DND-41 (cell line): ENCODE measurements at regions not wholly inside any gene's neighbourhood (a gene's known extent, or its start where the extent isn't known, plus 50 kb on each side); places are given as distances from the start of the nearest gene placed in this dataset.

Experiments used
- ATAC-seq: fragments of 200-7000 bp; cut with Tn5 transposase; 3 replicates; pipeline ENCODE4 v1.9.1; 2021; ENCODE audit warnings: low read depth; ENCODE audit not compliant: insufficient read depth
- DNase-seq: peaks from one replicate; pipeline ENCODE4 v3.0.0-alpha.2; 2020
- H2AFZ ChIP-seq: 2 replicates; pipeline ENCODE4 v1.6.0; 2012; ENCODE audit warnings: low read depth, low read length
- H3K27ac ChIP-seq: 2 replicates; pipeline ENCODE4 v1.5.1; 2012; ENCODE audit warnings: low read length, inconsistent platforms
- H3K27me3 ChIP-seq: fragments of 200-600 bp; sonication (generic); 2 replicates; pipeline ENCODE4 v1.6.0; 2012; ENCODE audit warnings: low read length, mild to moderate bottlenecking, inconsistent platforms; ENCODE audit not compliant: insufficient read depth, poor library complexity
- H3K36me3 ChIP-seq: 2 replicates; pipeline ENCODE4 v1.5.1; 2012; ENCODE audit warnings: low read length, inconsistent platforms; ENCODE audit not compliant: insufficient read depth
- H3K4me1 ChIP-seq: 2 replicates; pipeline ENCODE4 v1.5.1; 2012; ENCODE audit warnings: mild to moderate bottlenecking, low read length; ENCODE audit not compliant: insufficient read depth
- H3K4me2 ChIP-seq: 2 replicates; pipeline ENCODE4 v1.6.0; 2012; ENCODE audit warnings: mild to moderate bottlenecking, moderate library complexity, low read length, inconsistent platforms; ENCODE audit not compliant: insufficient read depth
- H3K4me3 ChIP-seq, 2 experiments: fragments of 200-600 bp in 1 of 2; shearing (Covaris generic) in 1 of 2; 2 replicates each; pipeline ENCODE4 v1.5.1; 2012 to 2016; ENCODE audit warnings: inconsistent platforms in 2 of 2, low read length in 2 of 2, mild to moderate bottlenecking in 2 of 2, low read depth in 1 of 2, moderate library complexity in 1 of 2
- H3K79me2 ChIP-seq: 2 replicates; pipeline ENCODE4 v1.6.0; 2012; ENCODE audit warnings: low read length, inconsistent platforms; ENCODE audit not compliant: insufficient read depth
- H3K9ac ChIP-seq: 2 replicates; pipeline ENCODE4 v1.6.0; 2012; ENCODE audit warnings: low read depth, mild to moderate bottlenecking, inconsistent platforms, low read length, moderate library complexity
- H3K9me3 ChIP-seq: 2 replicates; pipeline ENCODE4 v1.5.1; 2012; ENCODE audit warnings: low read length, moderate library complexity, mild to moderate bottlenecking, inconsistent platforms; ENCODE audit not compliant: insufficient read depth, severe bottlenecking
- H4K20me1 ChIP-seq: 2 replicates; pipeline ENCODE4 v1.6.0; 2012; ENCODE audit warnings: low read length; ENCODE audit not compliant: insufficient read depth
- CTCF ChIP-seq: IDR thresholded peaks from 2 replicates; pipeline ENCODE4 v1.5.1; 2012; ENCODE audit warnings: borderline replicate concordance, low read length, moderate library complexity, mild to moderate bottlenecking; ENCODE audit not compliant: poor library complexity, severe bottlenecking; ENCODE audit errors: extremely low read depth
- EZH2 ChIP-seq: IDR thresholded peaks from 3 replicates; pipeline ENCODE4 v1.6.1; 2012; ENCODE audit warnings: borderline replicate concordance, low read depth, mild to moderate bottlenecking, moderate library complexity, low read length, inconsistent platforms; ENCODE audit not compliant: severe bottlenecking

DNA sequence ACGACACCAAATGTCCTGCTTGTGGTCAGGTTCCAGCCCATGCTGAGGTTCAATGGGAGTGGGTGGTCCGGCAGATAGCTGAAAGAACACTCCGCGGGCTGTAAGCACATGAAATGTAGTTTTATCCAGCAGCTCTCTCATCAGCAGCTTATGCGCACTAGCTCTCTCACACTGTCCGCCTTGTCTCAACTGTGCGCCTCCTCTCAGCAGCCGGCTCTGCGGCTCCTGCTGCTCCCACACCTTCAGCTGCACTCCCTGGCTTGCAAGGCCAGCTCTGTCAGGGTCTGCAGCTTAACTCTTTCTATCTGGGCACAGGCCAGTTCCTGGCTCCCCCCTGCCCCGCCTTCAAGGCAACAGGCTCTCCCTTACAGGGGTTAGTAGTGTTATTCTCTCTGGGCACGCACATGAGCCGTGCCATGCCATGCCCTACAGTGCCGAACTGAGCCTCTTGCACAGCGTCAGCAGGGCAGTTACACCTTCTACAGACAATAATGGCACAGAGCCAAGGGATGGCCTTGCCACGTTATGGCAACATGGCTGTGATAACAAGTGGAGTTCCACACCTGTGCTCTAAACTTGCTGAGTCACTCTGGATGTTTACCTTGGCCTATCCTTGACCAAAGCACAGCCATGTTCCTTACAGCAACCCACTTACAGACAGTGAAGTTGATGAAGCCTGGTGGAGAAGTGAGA is 84.0 kb upstream of the LRFN2 start:
- Histone ChIP-seq H3K79me2 (no peaks in the 10 kb centered on the region), H3K27me3 (peaks cover 2% of the 10 kb centered on the region), H4K20me1 (no peaks in the 10 kb centered on the region), H3K9ac (no peak overlapping the region), H2AFZ (no peak overlapping the region), H3K9me3 (no peaks in the 10 kb centered on the region), H3K4me1 (no peaks in the 10 kb centered on the region), H3K36me3 (no peaks in the 10 kb centered on the region), H3K4me2 (no peak overlapping the region), H3K27ac (no peak overlapping the region), H3K4me3 (no peak overlapping the region)
- no peak for TF ChIP-seq CTCF
- no peak for TF ChIP-seq EZH2
- DNase-seq: no peak
- no peak for ATAC-seq

GRCh38 chr6:40669343-40669742 is 82.2 kb upstream of the LRFN2 start:
- Histone ChIP-seq H3K36me3 (no peaks in the 10 kb centered on the region), H3K4me3 (no peak overlapping the region), H4K20me1 (no peaks in the 10 kb centered on the region), H3K9ac (no peak overlapping the region), H3K79me2 (no peaks in the 10 kb centered on the region), H2AFZ (no peak overlapping the region), H3K4me2 (no peak overlapping the region), H3K27ac (no peak overlapping the region), H3K4me1 (no peaks in the 10 kb centered on the region), H3K9me3 (peaks cover 9% of the 10 kb centered on the region), H3K27me3 (peaks cover 2% of the 10 kb centered on the region)
- TF ChIP-seq EZH2 (no peak), CTCF (no peak)
- no peak for DNase-seq
- no peak for ATAC-seq

DNA sequence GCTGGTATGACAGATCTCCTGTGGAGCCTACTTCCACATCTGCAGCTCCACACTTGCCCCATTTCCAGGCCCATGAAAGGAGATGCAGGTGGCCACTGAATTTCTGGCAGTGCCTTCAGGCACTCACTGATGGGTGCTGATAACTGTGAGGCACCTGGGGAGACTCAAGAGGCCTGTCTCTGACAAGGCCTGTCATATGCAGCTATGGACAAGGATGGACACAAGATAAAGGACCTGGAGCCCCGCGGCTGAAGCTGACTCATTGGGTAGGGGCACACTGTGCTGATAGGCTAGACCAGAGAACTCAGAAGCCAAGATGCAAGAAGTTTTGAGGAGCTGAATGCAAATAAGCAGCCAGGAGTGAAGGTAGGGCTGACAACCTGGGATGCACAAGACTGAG is 81.0 kb upstream of the LRFN2 start:
- Histone ChIP-seq H3K4me2 (no peak overlapping the region), H3K27me3 (peaks cover 2% of the 10 kb centered on the region), H3K79me2 (no peaks in the 10 kb centered on the region), H3K9me3 (peaks cover 17% of the 10 kb centered on the region), H3K9ac (no peak overlapping the region), H3K27ac (no peak overlapping the region), H2AFZ (no peak overlapping the region), H3K36me3 (no peaks in the 10 kb centered on the region), H3K4me1 (no peaks in the 10 kb centered on the region), H4K20me1 (no peaks in the 10 kb centered on the region), H3K4me3 (no peak overlapping the region)
- TF ChIP-seq CTCF: no peak
- no peak for TF ChIP-seq EZH2
- ATAC-seq: no peak
- DNase-seq: no peak
